MCF 10A (cell line): ENCODE measurements at regions not wholly inside any gene's neighbourhood (a gene's known extent, or its start where the extent isn't known, plus 50 kb on each side); places are given as distances from the start of the nearest gene placed in this dataset.

ENCODE experiments used
- BruUV-seq: library from RNA; stranded (reverse); fragments of 400-500 nt; replicated peaks from 2 replicates; lab custom pipeline; 2021; lab: Mats Ljungman, UMichigan
- CTCF ChIA-PET: fragments of 300-600 bp; sonication (Branson Sonifier 250); formaldehyde crosslinking; extraction: SDS; loops from one replicate; lab custom pipeline; 2021; ENCODE audit warnings: antibody characterized with exemption, inconsistent platforms; lab: Yijun Ruan, JAX
- POLR2A ChIA-PET: fragments of 300-600, 350-650 bp; sonication (Branson Sonifier 250); formaldehyde crosslinking; extraction: SDS; loops from one replicate; lab custom pipeline; 2020; ENCODE audit warnings: antibody characterized with exemption, inconsistent platforms; lab: Yijun Ruan, JAX
- DNase-seq: peaks from one replicate; pipeline ENCODE4 v3.0.0-alpha.2; 2018; ENCODE audit not compliant: unreplicated experiment
- H3K27ac Mint-ChIP-seq: one replicate; pipeline ENCODE4 v1.8.0; 2022; ENCODE audit warnings: mild to moderate bottlenecking, low read depth, mixed read lengths; ENCODE audit not compliant: unreplicated experiment
- H3K27me3 Mint-ChIP-seq: one replicate; pipeline ENCODE4 v1.8.0; 2022; ENCODE audit warnings: mixed read lengths; ENCODE audit not compliant: insufficient read depth, unreplicated experiment
- H3K36me3 Mint-ChIP-seq: one replicate; pipeline ENCODE4 v1.8.0; 2022; ENCODE audit warnings: mild to moderate bottlenecking, moderate library complexity, mixed read lengths; ENCODE audit not compliant: insufficient read depth, unreplicated experiment
- H3K4me1 Mint-ChIP-seq: one replicate; pipeline ENCODE4 v1.8.0; 2022; ENCODE audit warnings: mixed read lengths; ENCODE audit not compliant: insufficient read depth, unreplicated experiment
- H3K4me3 Mint-ChIP-seq: one replicate; pipeline ENCODE4 v1.8.0; 2022; ENCODE audit warnings: mild to moderate bottlenecking, moderate library complexity, mixed read lengths; ENCODE audit not compliant: unreplicated experiment
- H3K9me3 Mint-ChIP-seq: one replicate; pipeline ENCODE4 v1.8.0; 2022; ENCODE audit warnings: mixed read lengths; ENCODE audit not compliant: unreplicated experiment
- CTCF ChIP-seq: fragments of 200-600 bp; IDR thresholded peaks from one replicate; pipeline ENCODE4 v1.8.0; 2022; ENCODE audit warnings: antibody characterized with exemption, mild to moderate bottlenecking; ENCODE audit not compliant: unreplicated experiment
- intact Hi-C: fragments of 100-400 bp; cut with micrococcal nuclease; formaldehyde crosslinking; loops from 2 replicates; pipeline ENCODE4 v1.14.1; 2022

GRCh38 chr13:79678100-79678499 lies 197.1 kb downstream of the NDFIP2 start:
- Mint-ChIP-seq H3K4me3 (no peak overlapping the region), H3K27ac (no peak overlapping the region), H3K36me3 (no peaks in the 10 kb centered on the region), H3K4me1 (peaks cover 14% of the 10 kb centered on the region), H3K27me3 (no peaks in the 10 kb centered on the region), H3K9me3 (peaks cover 15% of the 10 kb centered on the region)
- no peak for DNase-seq
- intact Hi-C loops = loop anchor here (2.0 to 5.0 kb wide), 2 partner anchors 47 to 126 kb away; no protein-coding TSS in a partner anchor
- no peak for TF ChIP-seq CTCF
- no TSS peak for BruUV-seq
- POLR2A ChIA-PET = no interaction called here
- CTCF ChIA-PET = interaction anchor here (0.5 to 3.5 kb wide), 12 partner anchors 8 to 663 kb away, joined by 3 to 28 read pairs (median 3); partner anchors contain the start of gene SPRY2

GRCh38 chr13:79675931-79676660 lies 195.1 kb downstream of the NDFIP2 start:
- Mint-ChIP-seq H3K36me3 (no peaks in the 10 kb centered on the region), H3K4me3 (no peak overlapping the region), H3K4me1 (peaks cover 10% of the 10 kb centered on the region), H3K9me3 (peaks cover 7% of the 10 kb centered on the region), H3K27me3 (no peaks in the 10 kb centered on the region), H3K27ac (no peak overlapping the region)
- POLR2A ChIA-PET = interaction anchor here (0.7 to 1.1 kb wide), 2 partner anchors 28 to 690 kb away, joined by 3 to 6 read pairs; no protein-coding TSS in a partner anchor
- no TSS peak for BruUV-seq
- intact Hi-C loops = loop anchor here (5.0 kb wide), 1 partner anchor 124 kb away; no protein-coding TSS in a partner anchor
- TF ChIP-seq CTCF = no peak
- CTCF ChIA-PET = interaction anchor here (0.6 to 3.1 kb wide), 10 partner anchors 15 to 683 kb away, joined by 3 to 22 read pairs (median 4); no protein-coding TSS in a partner anchor
- no peak for DNase-seq

- TF ChIP-seq CTCF = no peak
- ChIA-PET POLR2A (interaction anchor here (0.6 to 1.1 kb wide), 5 partner anchors 27 to 691 kb away, joined by 3 to 6 read pairs (median 3); partner anchors contain the start of gene SPRY2), CTCF (interaction anchor here (0.6 to 3.1 kb wide), 8 partner anchors 12 to 257 kb away, joined by 3 to 22 read pairs (median 3); no protein-coding TSS in a partner anchor)
- no peak overlapping the region for H3K27ac Mint-ChIP-seq
- DNase-seq = no peak
- H3K27me3 Mint-ChIP-seq = no peaks in the 10 kb centered on the region
- H3K4me3 Mint-ChIP-seq = no peak overlapping the region
- intact Hi-C loops = loop anchor here (5.0 kb wide), 1 partner anchor 123 kb away; no protein-coding TSS in a partner anchor
- no TSS peak for BruUV-seq
- H3K36me3 Mint-ChIP-seq = no peaks in the 10 kb centered on the region
- peaks cover 6% of the 10 kb centered on the region for H3K4me1 Mint-ChIP-seq
- peaks cover 7% of the 10 kb centered on the region for H3K9me3 Mint-ChIP-seq
Observed at GRCh38 chr13:79674765-79675515, 194.0 kb downstream of the NDFIP2 start.
